GM18868 (cell line): ENCODE measurements at regions not wholly inside any gene's neighbourhood (a gene's known extent, or its start where the extent isn't known, plus 50 kb on each side); places are given as distances from the start of the nearest gene placed in this dataset.
A peak's percentile ranks its signal among the peaks of the same experiment; 100 is the strongest.
"Not testable (repeated sequence)": the region's sequence is repeated elsewhere in the genome, so short reads cannot be mapped to it uniquely, and the experiment has no call there.

Experiments
- ATAC-seq: cut with Tn5 transposase; IDR thresholded peaks from one replicate; pipeline ENCODE4 v1.9.1; 2021; ENCODE audit warnings: mild to moderate bottlenecking, moderate library complexity; ENCODE audit not compliant: unreplicated experiment

DNA sequence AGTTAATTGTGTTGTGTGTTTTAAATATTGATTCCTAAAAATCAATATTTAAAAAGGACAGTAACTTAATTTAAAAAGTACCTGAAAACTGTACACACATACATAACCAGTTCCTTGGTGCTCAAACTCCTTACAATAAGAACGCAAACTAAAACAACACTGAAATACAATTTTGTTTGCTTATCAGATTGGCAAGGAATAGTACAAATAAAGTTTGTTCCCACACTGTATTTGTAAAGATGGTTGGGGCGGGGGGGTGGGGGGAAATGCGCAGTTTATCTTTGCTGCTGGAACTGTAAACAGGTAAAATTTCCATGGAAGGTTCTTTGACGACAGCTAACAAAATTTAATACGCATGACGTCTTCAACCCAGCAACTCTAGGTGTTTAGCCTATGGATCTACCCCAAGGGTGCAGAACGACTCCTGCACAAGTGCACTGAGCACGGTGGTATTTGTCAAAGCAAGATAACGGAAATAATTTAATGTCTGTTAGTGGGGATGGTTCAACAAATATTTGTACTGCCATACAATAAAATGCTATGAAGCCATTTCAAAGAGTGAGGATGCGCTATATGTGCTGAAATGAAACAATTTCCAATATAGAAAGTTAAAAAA, 96.5 kb downstream of the ING1 start:
- ATAC-seq: no peak

DNA sequence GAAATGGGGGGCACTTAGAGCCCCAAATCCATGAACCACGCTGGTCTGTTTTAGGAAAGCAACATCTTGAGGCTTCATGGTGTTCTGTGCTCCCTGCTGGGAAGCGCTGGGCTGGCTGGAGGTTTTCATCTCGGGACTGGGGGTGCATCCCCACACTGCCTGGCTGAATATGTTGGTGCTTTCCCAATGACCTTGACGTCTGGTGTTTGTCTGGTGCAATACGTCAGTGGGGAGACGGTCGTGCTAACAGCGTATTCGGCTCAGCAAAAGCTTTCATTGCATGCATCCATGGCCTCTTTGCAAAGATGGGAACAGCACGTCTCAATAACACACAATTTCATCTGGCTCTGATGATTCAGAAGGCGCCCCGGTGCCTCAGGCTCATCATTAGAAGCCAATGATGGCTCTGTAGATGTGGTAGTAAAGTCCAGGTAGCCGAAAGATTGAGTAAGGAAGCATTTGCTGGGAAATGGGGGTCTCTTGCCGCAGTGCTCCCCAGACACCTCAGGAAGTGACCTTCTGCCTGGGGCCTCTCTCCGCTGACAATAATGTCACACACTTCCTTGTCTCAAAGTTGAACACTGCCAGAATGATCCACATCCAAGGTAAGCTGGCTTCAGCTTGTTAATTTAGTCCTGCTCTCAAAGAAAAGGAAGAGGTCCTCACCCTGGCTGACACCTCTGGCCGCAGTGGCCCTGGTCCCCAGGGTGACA, 97.7 kb downstream of the ING1 start:
- ATAC-seq: no peak

- ATAC-seq: peak; percentile 77
These were observed 98.2 kb downstream of the ING1 start for GRCh38 chr13:110811771-110812120.

- ATAC-seq: no peak
These were observed 98.8 kb downstream of the ING1 start for GRCh38 chr13:110812121-110812868.

DNA sequence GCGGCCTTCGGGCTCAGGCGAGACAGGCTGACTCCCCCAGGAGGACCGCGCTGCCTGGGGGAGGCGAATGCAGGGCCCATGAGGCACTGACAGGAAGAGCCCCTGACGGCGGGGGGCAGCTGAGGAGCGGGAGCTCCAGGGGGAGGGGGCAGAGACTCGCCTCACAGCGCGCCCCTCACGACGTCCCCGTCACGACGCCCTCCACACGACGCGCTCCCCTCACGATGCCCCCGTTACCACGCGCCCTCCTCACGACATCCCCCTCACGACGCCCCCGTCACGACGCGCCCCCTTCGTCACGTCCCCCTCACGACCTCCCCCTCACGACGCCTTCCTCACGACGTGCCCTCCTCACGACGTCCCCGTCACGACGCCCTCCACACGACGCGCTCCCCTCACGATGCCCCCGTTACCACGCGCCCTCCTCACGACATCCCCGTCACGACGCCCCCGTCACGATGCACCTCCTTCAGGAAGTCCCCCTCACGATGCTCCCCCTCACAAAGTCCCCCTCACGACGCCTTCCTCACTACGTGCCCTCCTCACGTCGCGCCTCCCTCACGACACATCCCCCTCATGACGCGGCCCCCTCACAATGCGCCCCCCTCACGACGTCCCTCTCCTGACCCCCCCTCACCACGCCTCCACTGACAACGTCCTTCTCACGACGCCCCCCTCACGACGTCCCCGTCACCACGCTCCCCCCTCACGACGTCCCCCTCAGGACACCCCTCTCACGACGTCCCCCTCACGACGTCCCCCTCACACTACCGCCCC, 99.6 kb downstream of the ING1 start:
- ATAC-seq: no peak

DNA sequence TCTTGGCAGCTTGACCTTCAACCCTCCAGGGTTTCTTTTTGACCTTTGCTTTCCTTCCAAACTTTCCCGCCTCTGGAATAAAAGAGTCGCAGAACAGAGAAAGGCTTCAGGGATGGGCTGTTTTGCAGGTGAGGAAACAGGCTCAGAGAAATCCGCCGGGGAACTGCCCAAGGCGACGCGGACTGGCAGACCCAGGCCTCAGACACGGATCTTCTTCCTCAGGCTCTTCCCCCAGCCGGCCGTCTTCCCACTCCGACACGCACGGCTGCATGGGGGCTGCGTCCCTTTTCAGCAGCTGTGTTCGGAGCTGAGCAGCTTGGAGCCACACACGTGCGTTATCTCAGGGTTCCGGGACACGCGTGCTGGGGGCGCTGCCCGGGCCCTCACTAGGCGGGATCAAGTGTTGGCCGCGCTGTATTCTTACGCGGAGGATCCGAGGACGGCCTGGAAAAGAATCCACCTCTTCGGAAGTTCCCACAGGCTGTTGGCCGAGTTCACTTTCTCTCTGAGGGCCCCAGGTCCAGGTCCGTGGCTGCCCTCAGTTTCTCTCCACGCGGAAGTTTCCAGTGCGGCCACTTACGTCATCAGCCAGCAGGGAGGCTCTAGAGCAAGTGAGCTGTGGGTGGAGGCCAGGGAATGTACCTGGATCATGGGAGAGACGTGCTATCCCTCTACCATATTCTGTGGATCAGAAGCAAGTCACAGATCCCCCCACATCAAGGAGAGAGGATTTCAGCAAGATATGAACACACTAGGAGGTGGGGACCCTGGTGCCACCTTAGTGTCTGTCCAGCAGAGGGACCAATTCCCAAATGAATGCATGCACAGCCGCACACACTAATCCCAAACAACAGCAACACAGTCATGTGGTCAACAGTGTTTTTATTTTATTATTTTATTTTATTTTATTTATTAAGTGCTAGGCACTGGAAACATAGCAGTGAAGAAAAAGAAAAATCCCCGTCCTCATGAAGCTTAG, 100.4 kb downstream of the ING1 start:
- no peak for ATAC-seq

- ATAC-seq: peak; percentile 46
These were observed 99.2 kb downstream of the ANKRD10 start for GRCh38 chr13:110815471-110816204.

DNA sequence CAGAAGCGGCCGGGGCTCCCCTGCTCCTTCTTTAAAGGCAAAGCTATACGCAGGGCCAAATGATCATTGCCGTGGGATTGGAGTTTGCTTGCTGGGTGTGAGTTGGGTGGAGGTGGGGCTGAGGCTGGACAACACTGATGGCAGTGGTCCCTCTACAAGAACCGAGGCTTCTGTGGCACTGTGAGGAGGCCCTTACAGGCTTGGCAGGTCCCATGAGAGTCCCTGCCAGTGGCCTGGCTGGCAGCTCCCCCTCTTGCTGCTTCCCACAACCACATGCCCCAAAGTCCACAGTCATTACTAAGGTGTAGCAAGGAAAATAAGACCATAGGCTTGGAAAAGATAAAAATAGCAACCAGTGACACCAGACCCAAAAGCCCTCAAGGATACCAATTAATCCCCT, 98.4 kb downstream of the ANKRD10 start:
- ATAC-seq: no peak

DNA sequence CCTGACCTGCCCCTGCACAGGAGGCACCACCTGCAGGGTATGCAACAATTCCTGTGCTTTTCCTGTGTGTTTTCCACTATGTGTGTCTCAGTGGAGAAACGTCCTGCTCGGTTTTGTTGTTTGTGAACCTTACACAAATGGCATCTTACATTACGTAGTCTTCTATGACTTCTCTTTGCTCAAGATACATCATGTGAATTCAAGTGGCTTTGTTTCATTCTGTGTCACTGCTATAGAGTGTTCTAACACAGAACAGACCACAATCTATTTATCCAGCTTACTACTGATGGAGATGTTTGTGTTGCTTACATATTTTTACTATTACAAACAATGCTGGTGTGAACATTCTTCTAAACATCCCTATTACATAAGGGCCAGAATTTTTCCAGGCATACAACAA, 97.7 kb downstream of the ANKRD10 start:
- peak; percentile 72 for ATAC-seq

DNA sequence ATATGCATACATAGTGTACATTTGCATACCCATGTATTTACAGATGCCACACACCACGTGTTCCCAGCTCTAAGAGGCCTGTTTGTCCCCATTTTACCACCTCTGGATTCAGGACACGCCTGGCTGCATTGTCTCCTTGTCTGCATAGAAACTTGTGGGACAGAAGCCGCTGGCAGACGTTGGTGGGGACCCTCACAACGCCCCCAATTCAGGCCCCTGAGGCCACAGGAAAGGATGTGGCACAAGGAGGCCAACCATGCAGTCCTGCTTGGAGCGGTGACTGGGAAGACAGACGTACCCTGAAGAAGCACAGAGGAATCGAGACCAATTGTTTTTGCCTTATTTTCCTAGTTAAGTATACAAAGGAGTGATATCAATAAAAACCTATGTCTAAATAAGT, 96.1 kb downstream of the ANKRD10 start:
- no peak for ATAC-seq

- peak; percentile 68 for ATAC-seq
These were observed 95.5 kb downstream of the ANKRD10 start for GRCh38 chr13:110819203-110820014.

DNA sequence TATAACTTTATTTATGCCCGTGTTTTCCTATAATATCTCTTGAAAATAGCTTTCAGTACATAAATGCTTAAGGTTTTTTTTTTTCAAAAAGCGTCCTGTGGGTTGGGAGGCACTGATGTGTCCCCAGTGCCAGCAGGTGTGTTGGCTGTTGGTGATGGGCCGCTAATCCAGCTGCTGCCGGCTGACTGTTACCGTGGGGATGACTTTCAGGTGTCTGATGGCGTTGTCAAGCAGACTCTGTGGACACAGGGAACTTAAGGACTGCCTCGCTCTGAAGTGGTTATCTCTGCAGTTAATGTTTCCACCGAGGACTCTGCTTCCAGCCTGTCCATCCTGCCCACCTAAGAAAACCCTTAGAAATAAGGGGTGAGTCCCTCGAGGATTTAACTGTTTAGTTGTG, 94.5 kb downstream of the ANKRD10 start:
- ATAC-seq: no peak

GRCh38 chr13:110821837-110822668, 92.8 kb downstream of the ANKRD10 start:
- ATAC-seq: not testable (repeated sequence)

GRCh38 chr13:110822669-110822945, 92.3 kb downstream of the ANKRD10 start:
- ATAC-seq: no peak

DNA sequence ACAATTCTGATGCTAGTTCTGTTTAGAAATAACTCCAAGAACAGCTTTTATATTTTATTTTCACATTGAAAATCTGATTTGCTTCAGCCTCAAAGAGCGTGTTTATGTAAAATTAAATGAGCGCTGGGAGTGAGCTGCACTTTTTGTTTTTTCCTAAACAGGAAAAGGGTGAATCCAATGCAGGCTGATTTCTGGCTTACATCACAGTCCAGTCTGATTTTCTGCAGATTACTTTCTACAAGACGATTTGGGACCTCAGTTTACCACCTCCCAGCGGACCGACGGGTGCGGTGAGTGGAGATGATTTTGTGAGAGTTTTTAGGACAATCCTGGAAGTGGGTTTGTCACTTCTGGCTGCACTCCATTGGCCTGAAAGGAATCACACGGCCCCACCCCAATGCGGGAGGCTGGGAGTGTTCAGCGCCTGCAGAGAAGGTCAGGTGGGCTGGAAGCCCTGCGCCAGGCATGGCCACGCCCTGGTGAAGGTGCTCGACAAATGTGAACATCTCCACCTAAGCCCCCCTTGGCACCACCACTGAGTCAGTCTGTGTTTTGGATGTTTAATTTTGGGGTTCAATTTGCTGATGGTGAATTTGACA, 90.1 kb downstream of the ANKRD10 start:
- no peak for ATAC-seq

- no peak for ATAC-seq
These were observed 89.4 kb downstream of the ANKRD10 start for GRCh38 chr13:110825516-110825915.

GRCh38 chr13:110826101-110826500, 88.8 kb downstream of the ANKRD10 start:
- ATAC-seq: no peak
